Inflammatory macrophage (primary cell): ENCODE measurements at regions not wholly inside any gene's neighbourhood (a gene's known extent, or its start where the extent isn't known, plus 50 kb on each side); places are given as distances from the start of the nearest gene placed in this dataset.

ENCODE experiments used
- DNase-seq, 2 donors: peaks; one replicate each; pipeline ENCODE4 v3.0.0-alpha.2; 2020 to 2022

DNA sequence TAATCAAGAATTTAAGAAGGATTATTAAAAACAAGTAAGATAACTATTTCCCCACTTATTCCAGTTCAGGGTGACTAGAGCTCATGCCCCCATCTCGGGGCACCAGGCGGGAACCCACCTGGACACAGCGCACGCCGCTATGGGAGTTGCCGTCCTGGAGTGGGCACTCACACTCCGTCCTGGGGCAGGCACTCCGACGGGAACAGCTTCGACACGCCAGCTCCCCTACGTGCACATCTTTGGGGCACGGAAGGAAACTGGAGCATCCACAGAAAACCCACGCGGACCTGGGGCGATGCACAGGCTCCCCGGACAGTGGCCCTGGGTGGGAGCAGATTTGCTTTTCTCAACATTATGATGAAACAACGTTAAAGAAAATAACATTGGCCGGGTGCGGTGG, 52.0 kb upstream of the GATA5 start:
- DNase-seq: no peak

DNA sequence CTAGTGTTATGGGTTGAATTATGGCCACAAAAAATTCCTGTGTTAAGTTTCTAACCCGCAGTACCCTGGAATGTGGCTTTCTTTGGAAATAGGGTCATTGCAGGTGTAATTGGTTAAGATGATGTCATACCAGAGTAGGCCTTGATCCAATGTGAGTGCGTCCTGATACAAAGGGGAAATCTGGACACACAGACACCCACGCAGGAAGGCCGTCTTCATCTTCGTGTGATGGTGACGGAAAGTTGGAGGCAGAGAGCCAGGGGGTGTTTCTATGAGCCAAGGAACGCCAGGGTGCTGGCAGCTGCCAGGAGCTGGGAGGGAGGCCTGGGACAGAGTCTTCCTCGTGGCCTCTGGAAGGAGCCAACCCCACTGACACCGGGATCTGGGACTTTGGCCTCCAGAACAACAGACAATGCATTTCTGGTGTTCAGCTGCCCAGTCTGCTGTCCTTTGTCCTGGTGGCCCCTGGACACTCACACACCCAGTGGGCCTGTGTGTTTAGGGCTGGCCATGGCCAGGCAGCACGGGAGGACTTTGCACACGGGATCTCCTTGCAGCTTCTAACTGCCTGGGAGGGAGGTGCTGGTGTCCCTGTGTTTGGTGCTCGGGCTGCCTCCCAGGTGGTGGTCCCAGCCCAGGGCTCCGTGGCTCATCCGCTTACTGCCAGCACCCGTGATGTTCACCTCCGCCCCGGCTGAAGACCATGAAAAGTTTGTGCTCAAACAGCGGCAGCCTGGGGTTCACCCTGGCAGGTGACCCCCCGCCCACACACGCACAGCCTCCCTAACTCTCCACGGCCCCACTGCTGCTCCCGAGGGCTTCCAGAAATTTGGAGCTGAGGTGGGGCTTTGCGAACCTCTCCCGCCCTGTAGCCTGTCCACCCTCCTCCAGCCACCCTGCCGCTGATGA, 53.4 kb upstream of the GATA5 start:
- no peak for DNase-seq

DNA sequence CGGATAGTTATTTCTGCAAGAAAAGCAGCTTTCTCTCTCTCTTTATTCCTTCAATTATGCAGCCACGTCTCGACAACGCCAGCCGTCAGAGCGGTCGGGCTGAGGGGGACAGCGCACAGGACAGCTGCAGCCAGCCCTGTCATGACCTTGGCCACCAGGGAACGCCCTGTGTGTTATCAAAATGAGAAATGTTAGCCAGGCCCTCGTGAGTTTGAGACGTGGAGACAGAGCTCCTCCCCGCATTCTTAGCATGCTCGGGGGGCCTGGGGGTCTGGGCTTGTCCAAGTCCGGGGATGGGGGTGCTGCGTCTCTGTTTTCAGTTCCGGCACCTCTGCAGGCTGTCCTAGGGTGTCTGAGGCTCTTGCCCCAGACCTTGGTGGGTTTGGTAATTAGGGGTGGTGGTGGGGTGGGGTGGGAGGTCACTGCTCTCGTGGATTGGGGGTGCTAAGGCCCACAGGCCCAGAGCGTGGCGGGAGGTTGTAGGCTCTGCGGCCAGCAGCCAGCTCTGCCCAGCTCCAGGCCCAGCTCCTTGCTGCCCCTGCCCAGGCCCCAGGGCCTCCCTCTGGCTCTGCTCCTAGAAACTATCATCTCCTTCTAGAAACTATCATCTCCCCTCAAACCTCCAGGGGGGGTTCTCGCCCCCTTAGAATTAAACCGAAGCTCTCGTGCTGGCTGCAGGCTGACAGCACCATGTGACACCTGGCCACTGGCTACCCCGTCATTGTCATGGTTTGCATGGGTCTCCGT, 54.3 kb upstream of the GATA5 start:
- no peak for DNase-seq

DNA sequence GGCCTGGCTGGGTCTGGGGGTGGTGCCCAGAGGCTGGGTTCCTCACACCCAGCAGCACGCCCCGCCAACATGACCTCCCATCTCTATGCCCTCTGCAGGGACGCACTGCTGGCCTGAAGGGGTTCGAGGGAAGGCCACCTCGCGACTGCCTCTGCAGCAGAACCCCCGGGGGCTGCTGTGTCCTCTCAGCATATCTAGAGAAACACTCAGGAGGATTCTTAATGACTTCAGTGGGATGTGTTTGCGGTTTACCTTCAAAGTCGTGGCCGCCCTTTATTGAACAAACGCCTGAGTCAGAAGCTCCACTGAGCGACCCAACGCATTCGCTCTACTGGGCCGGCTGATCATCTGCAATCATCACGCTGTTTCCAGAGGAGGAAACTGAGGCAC, 54.8 kb upstream of the GATA5 start:
- no peak for DNase-seq

DNA sequence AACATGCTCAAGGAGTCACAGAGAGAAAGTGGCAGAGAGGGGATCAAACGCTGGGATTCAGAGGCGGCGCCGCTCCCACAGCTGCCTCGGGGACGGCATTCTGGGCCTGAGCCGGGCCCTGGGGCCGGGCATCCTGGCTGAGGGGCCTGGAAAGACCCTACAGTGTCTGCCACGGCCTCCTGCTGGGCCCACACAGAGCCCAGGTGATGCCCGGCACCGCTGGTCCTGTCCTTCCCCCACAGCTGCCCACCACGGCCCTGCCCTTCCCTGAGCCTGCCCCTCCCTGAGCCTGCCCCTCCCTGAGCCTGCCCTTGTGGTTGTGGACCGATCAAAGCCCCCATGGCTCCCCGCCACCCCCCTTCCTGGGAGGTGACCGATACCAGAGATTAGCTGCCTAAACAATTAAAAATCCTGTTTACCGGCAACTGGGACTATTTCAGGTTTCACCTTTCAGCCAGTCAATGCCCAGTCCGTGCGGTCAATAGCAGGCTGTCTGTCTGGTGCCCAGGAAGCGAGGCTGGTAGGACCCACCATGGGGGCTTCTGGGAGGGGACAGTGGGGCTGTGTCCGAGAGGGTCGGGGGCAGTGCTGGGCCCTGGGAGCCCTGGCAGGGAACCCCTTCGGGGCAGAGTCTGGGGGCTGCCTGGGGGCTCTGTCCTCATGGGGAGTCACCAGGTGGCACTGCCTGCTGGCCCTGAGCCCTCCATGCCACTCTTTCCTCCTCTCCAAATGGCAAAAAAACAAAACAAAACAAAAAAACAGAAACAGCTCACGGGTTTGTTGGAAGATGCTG, 55.4 kb upstream of the GATA5 start:
- DNase-seq: no peak

DNA sequence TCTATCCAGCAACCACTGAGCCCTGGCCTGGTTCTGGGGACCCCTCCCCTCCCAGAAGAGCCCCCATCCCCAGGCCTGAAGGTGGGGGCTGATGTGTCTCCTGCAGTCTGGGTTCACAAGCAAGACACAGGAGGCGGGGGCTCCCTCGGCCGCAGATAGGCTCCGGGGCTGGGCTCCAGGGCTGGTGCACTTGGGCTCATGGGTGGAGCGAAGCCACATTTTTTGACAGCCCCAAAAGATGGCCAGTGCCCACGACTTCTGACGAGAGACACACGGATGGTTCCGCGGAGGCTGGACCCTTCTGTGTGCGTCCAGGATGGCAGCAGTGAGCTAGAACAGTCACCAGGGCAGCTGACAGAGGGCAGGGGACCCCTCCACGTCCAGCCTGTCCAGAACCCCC, 57.1 kb upstream of the GATA5 start:
- DNase-seq: no peak

DNA sequence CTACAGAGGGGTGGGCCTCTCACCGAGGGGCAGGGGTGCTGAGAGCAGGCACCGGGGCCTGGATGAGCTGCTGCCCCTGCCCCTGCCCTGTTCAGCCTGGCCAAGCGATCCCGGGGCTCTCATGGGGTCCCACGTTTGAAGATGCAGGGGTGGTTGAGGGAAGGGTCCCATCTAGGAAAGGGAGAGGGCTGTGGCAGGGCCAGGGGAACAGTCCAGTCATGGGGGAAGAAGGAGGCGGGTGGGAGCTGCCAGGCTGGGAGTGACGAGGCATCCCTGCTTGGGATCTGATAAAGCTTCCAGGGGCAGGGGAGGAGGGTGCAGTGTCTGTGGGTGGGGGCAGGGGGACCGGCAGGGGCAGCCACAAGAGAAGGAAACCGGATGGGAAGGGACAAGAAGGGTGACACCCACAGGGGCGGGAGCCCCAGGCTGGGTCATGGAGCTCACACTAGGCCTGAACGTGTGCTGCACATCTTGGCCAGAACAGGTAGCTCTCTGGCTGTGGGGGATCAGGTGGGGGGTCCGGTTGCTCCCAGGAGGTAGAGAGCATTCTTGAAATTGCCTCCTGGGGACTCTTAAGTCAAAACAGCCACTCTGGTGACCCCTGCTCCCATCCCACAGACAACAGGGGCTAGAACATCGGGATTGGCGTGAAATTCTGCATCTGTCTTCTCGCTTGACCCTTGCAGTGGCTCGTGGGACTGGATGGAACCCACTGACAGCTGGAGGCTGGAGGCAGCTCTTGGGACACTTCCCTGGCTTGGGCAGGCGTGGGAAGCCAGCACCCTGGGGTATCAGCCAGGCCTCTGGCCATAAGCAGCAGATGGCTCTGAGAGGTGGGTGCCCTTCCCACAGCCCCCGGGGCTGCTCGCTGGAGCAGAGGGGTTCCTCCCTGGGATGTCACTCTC, 58.0 kb upstream of the GATA5 start:
- no peak for DNase-seq

DNA sequence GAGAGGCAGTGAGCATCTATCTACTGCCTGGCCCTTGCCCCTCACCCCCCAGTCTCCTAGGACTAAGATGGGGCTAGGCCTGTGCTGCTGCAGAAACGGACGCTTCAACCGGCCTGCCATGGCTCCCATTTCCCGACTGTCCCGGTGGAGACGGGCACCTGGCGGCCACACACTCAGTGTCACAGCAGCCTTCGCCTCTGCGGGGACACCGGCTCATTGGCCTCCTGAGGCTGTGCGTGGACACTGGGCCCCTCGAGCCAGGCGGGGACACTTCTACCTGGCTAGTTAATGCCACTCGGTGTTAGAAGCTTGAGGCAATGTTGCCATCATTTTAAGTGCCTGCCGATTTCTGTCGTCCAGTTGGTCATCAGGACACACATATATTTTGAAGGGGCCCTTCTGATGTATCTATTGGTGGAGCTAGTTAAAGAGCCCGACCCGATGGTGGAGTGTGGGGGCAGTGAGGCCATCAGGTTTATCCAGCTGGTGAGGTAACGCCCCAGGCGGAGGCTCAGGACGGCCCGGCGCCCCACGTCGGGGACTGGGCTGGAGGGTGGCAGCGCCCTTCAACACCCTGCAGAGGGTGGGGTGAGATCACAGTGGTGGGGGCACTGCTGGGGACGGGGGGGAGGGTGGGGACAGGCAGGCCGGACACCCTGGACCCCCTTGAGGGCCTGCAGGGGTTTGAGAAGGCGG, 58.9 kb upstream of the GATA5 start:
- no peak for DNase-seq

DNA sequence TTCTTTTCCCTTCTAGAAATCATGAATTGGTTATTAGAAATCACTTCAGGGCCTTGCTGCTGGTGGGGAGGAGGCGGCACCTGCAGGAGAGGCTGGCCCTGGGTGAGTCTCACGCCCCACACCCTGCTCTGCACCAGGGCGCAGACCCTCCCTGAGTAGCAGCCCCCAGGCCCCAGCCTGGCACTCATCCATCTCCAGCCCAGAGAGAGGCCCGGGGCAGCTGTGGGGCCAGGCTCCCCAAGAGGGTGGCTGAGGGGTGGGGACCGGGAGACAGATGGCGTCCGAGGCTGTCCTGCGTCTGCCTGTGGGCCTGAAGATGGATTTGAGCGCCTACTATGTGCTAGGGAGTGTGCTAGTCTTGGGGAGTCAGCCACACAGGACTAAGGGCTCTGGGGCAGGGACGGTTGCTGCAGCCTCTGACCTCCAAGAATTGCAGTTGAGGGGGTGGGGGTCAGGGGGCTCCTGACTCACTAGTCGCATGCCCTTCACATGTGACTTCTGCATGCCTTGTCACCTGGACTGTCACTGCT, 59.6 kb upstream of the GATA5 start:
- no peak for DNase-seq

DNA sequence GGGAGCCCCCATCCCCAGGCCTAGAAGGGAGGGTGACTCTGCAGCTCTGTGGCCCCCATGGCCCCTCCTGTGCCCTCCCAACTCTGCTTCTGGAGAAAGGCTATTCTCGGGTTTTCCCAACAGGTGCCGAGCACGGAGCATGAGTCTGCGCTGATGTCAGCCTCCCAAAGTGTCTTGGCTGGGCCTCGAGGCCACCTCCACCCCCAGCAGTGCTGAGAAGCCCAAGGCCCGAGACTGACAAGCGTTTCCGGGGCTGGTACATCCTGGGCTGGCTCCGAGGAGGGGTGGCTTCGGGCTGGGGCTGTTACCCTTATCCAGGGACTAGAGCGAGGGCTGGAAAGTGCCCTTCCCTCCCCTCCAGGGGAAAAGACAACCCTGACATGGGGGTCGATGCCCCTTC, 60.2 kb upstream of the GATA5 start:
- no peak for DNase-seq

DNA sequence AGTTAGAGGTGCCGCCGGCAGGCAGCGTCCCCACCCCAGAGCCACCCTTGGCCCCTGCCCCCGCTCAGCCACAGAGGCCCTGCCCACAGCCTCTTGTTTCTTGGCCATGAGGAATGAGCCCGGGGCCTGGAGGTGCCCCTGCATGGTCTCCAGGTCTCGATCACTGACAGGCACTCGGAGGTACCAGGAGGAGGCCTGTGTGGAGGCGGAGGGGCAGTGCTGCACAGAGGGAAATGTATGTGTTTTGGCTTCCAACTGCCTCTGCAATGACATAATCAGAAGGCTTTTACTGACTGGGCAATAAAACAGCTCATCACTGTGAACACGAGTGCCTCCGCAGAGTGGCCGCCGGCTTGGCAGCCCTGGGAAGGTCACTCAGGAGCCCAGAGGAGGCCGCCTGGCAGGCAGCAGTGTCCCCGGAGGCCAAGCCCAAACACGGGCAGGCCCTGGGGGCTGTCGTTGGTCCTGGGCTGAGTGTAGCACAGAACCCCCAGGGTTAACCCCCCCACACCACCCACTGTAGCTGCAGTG, 61.1 kb upstream of the GATA5 start:
- DNase-seq: no peak

DNA sequence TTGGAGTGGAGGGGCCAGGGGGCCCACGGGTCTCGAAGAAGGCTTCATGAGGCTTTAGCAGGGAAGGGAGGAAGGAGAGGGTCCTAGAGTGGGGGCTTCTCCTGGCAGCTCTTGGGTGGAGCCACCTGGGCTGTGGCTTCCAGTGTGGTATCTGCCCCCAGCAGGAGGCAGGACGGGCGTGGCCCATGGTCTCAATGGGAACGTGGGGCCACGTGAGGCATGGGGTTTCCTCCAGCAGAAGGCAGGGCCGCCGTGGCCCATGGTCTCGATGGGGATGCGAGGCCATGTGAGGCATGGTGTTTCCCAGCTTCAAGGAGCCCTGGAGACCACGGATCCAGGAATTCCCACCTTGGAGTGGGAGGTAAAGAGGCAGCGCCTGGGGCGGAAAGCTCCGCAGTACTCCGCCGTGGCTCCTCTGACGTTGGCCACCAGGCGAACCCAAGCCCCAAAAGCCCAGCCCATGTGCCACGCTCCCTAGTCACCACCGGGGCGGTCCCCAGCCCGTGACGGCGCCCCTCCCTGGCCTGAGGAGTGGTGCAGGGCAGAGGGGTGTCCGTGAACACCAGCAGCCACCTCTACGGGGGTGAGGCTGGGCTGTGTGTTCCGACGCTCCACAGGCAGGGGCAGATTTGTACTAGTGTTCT, 62.0 kb upstream of the GATA5 start:
- no peak for DNase-seq

DNA sequence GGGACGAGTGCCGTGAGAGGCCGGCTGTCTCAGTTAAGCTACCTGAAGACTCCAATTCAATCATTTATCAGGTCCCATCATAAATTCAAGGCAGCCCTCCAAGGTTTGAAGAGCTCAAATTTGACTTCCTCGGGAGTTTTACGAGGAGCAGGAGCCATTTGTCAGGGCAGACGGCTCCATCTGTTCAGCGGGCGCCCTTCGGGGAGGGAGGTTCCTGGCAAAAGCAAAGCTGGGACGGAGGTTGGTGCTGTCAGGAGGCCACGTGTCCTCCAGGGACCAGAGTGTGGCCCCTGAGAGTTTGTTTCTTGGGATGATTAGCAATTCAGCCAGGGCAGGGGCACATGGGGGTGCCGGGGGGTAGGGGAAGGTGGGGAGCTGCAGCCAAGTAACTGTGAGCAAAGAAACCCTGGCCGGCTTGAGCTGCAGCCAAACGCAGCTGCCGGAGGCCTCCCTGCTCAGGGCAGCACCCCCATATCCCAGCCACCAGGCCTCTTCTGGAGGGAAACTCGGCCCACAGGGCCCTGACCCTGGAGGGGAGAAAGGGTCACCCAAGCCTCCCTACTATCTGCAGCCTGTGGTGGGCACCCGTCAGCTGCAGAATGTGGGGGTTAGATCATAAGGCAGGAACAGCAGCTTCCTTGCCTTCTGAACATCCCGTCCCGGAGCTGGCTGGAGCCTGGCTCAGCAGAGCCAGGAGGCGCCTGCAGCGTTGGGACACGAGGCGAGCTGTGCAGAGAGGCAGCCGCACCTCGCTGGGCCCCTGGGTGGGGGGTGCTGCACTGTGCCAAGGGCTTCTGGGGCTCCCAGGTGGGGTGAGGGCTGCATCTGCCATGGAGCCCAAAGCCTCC, 63.6 kb upstream of the GATA5 start:
- DNase-seq: no peak

DNA sequence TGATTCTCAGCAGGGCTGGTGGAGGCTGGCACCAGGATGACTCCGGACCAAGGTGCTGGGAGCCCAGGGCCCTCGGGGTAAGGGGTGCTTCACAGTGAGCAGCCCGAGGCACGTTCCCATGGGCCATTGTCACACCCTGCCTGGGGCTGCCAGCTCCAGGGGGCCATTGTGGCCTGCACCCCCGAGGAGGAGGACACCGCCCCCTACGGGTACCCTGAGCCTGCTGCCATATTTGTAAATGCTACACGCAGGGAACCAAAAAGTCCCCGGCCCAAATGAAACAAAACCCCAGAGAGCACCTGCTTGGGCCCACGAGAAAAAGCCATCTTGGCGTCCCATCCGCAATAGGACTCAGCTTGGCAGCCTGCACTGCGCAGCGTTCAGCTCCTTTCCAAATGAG, 64.7 kb upstream of the GATA5 start:
- no peak for DNase-seq

DNA sequence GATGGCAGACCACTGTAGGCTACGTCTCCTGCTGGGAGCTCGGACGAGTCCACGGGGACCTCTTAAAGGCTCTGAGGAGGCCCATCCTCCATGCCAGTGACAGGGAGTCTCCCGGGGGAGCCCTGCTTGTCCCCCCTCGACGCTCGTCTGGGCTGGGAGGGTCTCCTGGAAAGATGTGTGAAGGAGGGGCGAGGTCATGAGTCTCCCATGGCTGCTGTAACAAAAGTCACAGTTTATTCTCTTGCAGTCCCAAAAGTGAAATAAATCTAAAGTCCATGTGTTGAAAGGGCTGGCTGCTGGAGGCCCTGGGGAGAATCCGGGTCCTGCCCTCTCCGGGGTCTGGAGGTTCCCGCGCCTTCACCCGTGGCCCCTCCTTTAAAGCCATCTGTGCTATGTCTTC, 67.1 kb upstream of the GATA5 start:
- DNase-seq: no peak

DNA sequence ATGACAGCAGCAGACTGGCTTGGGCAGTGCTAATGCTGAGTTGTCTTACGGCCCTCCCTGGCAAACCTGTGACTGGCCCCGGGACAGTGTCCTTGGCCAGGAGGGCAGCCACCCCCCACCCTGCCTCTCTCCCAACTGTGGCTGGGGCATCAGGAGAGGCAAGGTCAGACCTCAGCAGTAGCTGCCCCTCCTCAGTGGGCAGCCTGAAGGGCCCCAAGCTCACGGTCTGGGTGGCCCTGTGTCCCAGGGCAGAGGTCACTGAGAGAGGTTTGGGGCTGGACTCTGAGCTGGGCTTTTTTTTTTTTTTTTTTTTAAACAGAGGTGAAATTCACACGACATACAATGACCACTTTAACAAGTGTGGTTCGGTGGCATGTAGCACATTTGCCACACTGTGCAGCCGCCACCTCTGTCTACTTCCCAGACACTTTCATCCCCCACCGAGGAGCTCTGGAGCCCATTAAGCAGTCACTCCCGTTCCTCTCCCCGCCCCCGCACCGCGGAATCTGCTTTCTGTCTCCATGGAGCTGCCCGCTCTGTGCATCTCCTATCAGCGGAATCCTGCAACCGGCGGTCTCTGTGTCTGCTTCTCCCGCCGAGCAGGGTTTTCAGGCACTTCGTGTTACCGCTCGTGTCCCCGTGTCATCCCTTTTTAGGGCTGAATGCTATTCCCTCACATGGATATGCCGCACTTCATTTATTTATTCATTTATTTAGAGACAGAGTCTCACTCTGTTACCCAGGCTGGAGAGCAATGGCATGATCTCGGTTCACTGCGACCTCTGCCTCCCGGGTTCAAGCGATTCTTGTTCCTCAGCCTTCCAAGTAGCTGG, 67.9 kb upstream of the GATA5 start:
- DNase-seq: no peak

DNA sequence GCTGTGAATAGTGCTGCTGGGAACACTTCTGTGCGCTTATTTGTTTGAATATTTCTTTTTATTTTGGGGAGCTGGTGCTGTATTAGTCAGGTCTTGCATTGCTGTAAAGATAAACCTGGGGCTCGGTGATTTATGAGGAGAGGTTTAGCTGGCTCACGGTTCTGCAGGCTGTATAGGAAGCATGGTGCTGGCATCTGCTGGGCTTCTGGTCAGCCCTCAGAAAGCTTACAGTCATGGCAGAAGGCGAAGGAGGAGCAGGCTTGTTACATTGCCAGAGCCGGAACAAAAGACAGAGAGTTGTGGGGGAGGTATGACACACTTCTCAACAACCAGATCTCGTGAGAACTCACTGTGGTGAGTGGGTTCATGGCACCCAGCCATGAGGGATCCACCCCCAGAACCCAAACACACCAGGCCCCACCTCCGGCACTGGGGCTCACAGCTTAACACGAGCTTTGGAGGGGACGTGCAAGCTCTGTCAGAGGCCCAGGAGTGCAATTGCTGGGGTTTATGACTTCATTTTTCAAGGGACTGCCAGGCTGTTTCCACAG, 68.8 kb upstream of the GATA5 start:
- DNase-seq: no peak

DNA sequence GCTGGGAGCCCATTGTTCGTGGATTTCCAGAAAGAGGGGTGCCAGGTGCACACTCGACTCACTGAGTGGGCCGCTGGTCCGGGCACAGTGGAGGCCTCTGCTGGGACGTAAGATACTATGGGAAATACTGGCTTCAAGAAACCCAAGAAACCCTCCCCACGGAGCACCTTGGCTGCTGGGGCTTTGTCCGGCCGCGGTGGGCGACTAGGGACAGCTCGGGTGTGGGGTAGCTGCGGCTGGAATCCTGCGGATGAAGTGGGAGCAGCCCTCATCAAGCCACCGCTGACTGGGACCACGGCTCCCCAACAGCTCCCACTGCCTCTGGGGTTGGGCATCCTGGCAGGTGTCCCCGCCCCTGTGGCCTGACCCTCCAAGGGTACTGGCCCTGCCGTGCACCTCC, 69.5 kb upstream of the GATA5 start:
- no peak for DNase-seq
